Stimulated activated CD8-positive, alpha-beta memory T cell treated with anti-CD3 and anti-CD28 coated beads, Interleukin-15, amount 100 ng/mL, for 48 hours (primary cell): ENCODE measurements at regions not wholly inside any gene's neighbourhood (a gene's known extent, or its start where the extent isn't known, plus 50 kb on each side); places are given as distances from the start of the nearest gene placed in this dataset.

Experiments used
- DNase-seq, 2 donors: peaks; one replicate each; pipeline ENCODE4 v3.0.0-alpha.2; 2020; ENCODE audit warnings: low read depth in 2 of 2

GRCh38 chr7:148950806-148951205, 66.7 kb upstream of the EZH2 start:
- no peak for DNase-seq

DNA sequence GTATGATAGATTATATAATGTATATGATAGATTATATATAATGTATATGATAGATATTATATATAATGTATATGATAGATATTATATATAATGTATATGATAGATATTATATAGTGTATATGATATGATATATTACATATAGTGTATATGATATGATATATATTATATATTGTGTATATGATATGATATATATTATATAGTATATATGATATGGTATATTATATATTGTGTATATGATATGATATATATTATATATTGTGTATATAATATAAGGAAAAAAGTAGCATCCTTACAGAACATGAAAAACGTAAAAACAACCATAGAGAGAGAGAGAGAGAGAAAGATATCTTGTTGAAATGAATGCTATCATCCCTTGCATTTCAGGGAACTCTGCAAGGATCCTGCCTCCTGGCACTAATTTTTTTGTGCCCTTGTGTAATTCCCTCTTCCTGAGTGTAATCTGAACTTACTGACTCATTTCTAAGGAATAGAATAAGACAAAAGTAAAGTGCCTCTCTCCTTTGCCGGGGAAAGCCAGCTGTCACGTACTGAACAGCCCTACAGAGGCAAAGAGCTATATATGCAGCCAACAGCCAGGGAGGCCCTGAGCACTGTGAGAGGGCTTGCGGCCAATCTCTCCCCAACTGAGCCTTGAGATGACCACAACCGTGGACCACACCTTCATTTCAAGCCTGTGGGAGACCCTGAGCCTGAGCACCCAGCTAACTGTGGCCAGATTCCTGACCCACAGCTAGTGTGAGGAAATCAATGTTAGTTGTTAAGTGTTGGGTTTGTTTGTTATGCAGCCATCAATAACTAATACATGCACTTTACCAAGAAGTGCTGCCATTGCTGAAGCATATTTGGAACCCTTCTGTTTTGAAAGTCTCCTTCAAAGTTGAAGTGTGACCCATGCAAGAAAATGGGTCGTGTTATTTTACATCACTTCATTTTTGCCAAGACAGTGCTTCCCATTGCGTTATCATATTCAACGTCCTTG, 61.1 kb upstream of the EZH2 start:
- DNase-seq, result no peak

GRCh38 chr7:148941598-148942275, 57.6 kb upstream of the EZH2 start:
- DNase-seq, result peak; percentile 48 to 56

DNA sequence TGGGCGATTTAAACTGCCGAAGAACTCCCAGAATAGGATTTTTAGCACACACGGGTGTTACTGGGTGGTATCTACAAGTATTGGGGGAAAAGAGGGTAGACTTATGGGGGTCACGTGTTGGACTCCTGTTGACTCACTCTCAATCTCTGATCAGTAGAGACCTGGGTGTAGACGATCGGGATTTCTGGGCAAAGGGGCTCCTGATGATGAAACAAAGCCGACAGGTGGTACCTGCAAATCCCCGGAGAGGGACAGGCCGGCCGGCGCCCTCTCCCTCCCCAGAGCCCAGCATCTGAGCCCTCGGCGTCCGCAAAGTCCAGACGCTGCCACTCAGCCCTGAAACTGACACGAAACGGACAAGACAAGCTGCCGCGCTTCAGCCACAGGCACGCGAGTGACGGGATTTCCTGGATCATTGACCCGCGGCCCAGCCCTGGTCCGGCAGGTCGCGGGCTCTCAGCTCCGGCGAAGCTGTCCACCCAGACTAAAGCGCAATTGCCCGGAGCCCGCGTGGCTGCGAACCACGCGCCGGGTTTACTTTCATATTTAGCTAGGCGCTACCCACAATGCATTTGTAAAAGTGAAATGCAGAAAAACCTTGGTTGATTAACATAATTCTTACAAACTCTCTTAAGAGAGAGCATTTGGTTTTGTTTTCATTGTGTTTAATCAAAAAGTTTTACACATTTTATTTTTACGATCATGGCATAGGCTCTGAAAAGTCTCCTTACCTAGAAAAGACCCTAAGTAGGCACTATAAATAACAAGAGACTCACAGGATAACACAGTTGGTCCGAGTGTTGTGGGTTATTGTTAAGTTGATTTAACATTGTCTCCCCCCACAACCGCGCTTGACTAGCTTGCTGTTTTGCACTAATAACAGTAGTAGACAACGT, 56.9 kb upstream of the EZH2 start:
- peak; percentile 40 to 43 for DNase-seq

DNA sequence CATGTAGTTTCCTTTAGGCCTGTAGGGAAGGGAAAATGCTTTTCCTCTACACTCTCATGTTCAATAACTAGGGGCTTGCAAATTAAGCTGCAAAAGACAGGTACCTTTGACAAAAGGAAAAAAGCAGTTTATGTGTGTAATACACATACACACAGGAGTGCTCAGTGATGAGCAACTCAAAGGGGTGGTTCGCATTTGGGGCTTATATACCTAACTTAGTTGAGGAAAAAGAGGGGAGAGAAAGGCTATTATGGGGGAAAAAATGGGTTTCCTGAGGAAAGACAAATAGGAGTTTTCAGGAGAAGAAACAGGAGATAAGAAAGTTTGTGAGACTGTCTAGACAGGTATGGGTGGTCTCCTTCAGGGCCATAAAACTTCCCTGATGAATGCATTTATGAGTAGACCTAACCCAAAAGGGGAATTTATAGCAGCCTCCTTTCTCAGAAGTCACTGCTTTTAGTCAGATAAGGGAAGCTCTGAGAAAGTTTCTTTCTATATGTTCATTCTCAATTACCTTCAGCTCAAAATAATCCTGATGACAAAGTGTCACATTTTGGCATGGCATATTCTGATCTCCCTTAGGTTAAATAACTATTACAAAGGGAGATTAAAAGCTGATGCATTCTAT, 55.2 kb upstream of the EZH2 start:
- no peak for DNase-seq

DNA sequence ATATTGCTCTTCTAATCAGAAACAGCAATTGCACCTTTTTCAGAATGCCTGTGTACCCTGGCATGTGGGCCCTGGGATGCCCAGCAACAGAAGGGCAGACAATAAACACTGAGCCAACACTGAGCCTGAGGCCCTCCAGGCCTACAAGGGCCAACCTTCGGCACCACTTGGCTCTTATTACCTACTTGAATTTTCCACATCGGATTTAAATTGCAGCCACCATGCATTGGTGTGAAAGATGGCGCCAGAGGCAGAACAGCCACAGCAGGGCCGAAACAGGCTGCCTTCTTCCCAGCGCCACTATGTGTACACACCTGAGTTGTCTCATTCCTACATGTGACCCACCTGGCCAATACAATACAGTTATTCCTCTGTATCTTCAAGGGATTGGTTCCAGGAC, 51.4 kb upstream of the EZH2 start:
- no peak for DNase-seq
